ENCODE measurements at regions not wholly inside any gene's neighbourhood (a gene's known extent, or its start where the extent isn't known, plus 50 kb on each side); places are given as distances from the start of the nearest gene placed in this dataset.
A peak's percentile ranks its signal among the peaks of the same experiment; 100 is the strongest.

DNA sequence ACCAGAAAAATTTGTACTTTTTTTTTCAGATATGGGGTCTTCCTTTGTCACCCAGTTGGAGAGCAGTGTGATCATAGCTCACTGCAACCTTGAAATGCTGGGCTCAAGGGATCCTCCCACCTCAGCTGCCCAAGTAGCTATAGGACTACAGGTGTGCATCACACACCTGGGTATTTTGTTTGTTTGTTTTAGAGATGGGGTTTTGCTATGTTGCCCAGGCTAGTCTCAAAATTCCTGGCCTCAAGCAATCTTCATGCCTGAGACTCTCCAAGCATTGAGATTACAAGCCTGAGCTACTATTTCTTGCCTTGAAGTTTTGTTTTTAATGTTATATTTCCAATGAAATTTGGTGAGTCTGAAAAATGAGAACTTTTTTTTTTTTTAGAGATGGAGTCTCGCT, 847.8 kb downstream of the TRIML1 start:
- TF ChIP-seq, protein P1, sequence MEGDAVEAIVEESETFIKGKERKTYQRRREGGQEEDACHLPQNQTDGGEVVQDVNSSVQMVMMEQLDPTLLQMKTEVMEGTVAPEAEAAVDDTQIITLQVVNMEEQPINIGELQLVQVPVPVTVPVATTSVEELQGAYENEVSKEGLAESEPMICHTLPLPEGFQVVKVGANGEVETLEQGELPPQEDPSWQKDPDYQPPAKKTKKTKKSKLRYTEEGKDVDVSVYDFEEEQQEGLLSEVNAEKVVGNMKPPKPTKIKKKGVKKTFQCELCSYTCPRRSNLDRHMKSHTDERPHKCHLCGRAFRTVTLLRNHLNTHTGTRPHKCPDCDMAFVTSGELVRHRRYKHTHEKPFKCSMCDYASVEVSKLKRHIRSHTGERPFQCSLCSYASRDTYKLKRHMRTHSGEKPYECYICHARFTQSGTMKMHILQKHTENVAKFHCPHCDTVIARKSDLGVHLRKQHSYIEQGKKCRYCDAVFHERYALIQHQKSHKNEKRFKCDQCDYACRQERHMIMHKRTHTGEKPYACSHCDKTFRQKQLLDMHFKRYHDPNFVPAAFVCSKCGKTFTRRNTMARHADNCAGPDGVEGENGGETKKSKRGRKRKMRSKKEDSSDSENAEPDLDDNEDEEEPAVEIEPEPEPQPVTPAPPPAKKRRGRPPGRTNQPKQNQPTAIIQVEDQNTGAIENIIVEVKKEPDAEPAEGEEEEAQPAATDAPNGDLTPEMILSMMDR (IDR thresholded peaks at IDR 0.05; ENCODE audit: low read depth, low read length), result no peak
- no peak overlapping the region for H3K4me3 ChIP-seq (ENCODE audit: low read depth, low read length)
- no peak for DNase-seq
- no peaks in the 10 kb centered on the region for H3K36me3 ChIP-seq
- no peaks in the 10 kb centered on the region for H3K9me3 ChIP-seq
- H3K27me3 ChIP-seq, result no peaks in the 10 kb centered on the region
- no peaks in the 10 kb centered on the region for H3K4me1 ChIP-seq

DNA sequence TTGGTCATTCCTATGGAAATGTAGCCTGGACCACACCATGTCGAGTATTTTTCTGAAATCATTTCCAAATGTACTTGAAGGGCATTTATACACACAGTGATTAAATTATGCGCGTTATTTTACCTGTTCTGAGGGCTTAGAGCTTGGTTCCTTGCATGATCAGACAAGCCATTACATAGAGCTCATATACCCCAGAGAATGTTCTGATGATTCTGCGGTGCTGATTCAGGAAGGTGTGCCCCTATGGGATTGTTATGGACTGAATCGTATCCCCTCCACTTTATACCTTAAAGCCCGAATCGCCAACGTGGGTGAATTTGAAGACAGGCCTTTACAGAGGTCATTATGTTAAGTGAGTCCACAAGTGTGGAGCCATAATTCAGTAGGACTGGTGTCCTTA, 848.9 kb downstream of the TRIML1 start:
- no peak for DNase-seq
- no peaks in the 10 kb centered on the region for H3K36me3 ChIP-seq
- H3K4me3 ChIP-seq (ENCODE audit: low read depth, low read length), result no peak overlapping the region
- no peaks in the 10 kb centered on the region for H3K27me3 ChIP-seq
- TF ChIP-seq, protein P1 (IDR thresholded peaks at IDR 0.05; ENCODE audit: low read depth, low read length), result no peak
- no peaks in the 10 kb centered on the region for H3K4me1 ChIP-seq
- H3K9me3 ChIP-seq, result no peaks in the 10 kb centered on the region

DNA sequence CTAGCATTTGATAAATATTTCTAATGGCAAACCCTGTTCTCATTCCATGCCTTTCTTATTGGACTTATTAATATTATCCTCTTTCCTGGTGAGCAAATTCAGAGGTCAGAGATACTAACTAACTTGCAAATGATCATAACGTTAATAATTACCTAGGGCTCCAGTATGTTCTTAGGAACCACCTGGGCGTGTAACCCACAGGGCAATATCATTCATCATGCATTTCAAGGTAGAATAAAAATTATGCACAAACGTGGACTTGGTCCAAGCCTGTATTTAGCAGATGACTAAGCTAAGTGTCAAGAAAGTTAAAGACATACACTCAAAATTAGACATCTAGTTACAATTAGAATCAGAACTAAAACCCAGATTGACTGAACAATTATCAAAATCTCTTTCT, 850.1 kb downstream of the TRIML1 start:
- H3K4me3 ChIP-seq (ENCODE audit: low read depth, low read length), result no peak overlapping the region
- no peaks in the 10 kb centered on the region for H3K36me3 ChIP-seq
- no peaks in the 10 kb centered on the region for H3K9me3 ChIP-seq
- H3K27me3 ChIP-seq, result no peaks in the 10 kb centered on the region
- H3K4me1 ChIP-seq, result no peaks in the 10 kb centered on the region
- DNase-seq, result no peak
- TF ChIP-seq, protein P1 (IDR thresholded peaks at IDR 0.05; ENCODE audit: low read depth, low read length), result no peak

DNA sequence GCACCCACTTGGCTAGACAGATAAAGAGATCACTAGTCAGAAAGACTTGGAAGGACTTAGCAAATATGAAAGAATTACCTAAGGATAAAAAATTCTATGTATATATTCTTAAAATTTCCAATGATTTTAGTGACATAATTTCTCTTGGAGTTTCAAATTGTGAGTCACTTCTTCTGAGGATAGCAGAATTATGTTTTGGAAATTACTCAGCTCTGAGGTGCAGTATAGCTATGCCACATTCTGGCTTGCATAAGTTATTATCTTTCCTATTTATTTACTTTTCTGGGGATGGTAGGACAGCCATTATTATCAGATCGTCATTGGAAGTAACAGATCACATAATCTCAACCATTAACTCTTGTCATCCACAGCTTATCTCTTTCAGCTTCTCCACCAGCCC, 853.5 kb downstream of the TRIML1 start:
- TF ChIP-seq, protein P1 (IDR thresholded peaks at IDR 0.05; ENCODE audit: low read depth, low read length), result no peak
- no peaks in the 10 kb centered on the region for H3K27me3 ChIP-seq
- H3K9me3 ChIP-seq, result no peaks in the 10 kb centered on the region
- no peak for DNase-seq
- no peaks in the 10 kb centered on the region for H3K4me1 ChIP-seq
- no peak overlapping the region for H3K4me3 ChIP-seq (ENCODE audit: low read depth, low read length)
- H3K36me3 ChIP-seq, result no peaks in the 10 kb centered on the region

DNA sequence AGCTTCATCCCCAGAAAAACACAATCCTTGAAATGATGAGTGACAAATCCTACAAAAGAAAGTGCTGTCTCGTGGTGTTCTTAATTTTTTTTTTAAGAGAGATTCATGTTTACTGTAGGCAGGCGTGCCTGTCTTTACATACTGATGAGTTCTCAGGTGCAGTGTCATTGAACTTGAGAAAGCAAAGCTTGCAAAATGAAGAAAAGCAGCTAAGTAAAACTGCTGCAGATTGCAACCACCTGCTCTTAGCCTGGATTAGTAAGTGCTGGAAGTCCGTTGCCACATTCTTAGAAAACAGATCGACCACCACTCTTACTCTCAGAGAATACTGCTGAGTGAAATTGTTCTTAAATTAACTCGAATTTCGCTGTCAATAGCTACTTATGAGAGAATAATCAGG, 854.6 kb downstream of the TRIML1 start:
- TF ChIP-seq, protein P1 (IDR thresholded peaks at IDR 0.05; ENCODE audit: low read depth, low read length), result no peak
- H3K4me3 ChIP-seq (ENCODE audit: low read depth, low read length), result no peak overlapping the region
- no peaks in the 10 kb centered on the region for H3K4me1 ChIP-seq
- DNase-seq, result no peak
- no peaks in the 10 kb centered on the region for H3K36me3 ChIP-seq
- H3K27me3 ChIP-seq, result no peaks in the 10 kb centered on the region
- no peaks in the 10 kb centered on the region for H3K9me3 ChIP-seq

DNA sequence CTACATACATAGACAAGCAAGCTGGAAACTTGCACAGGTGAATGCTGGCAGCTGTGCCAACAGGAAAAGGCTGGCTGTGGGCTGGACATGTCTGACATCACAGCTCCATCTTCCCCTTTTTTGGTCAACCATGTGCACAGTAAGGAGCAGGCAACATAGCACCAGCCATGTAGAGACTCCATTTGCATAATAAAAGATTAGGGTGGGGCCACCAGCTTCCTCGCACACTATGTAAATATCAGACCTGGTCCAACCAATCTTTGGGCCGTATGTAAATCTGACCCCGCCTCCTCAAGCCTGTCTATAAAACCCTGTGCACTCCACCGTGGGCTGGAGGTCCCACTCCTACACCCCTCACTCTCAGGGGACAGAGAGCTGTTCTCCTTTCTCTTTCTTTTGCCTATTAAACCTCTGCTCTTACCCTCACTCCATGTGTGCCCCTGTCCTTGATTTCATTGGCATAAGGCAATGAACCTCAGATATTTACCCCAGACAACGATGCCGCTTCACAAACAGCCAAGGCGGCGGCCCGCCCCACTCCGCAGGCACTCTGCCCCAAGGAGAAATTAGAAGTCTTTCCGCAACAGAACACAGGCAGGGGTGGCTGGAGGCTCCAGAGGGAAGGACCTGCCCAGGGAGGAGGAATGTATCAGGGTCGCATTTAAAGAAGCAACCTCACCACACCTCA, 862.2 kb downstream of the TRIML1 start:
- Histone ChIP-seq H3K4me1 (peaks cover 4% of the 10 kb centered on the region), H3K4me3 (ENCODE audit: low read depth, low read length) (no peak overlapping the region), H3K27me3 (no peaks in the 10 kb centered on the region), H3K9me3 (no peaks in the 10 kb centered on the region; the same call in 1 of the 2 replicates), H3K36me3 (no peaks in the 10 kb centered on the region)
- DNase-seq, result peak; percentile 75
- TF ChIP-seq, protein P1 (IDR thresholded peaks at IDR 0.05; ENCODE audit: low read depth, low read length), result no peak
